Fibroblast of lung (primary cell): ENCODE measurements at regions not wholly inside any gene's neighbourhood (a gene's known extent, or its start where the extent isn't known, plus 50 kb on each side); places are given as distances from the start of the nearest gene placed in this dataset.

Experiments used
- DNase-seq, 2 donors: peaks; one replicate each; pipeline versions ENCODE4 v3.0.0 to v3.0.0-alpha.2; 2010; ENCODE audit warnings: low read depth in 2 of 2
- H2AFZ ChIP-seq: 2 replicates; pipeline ENCODE4 v1.5.1; 2012; ENCODE audit warnings: low read length, control low read depth, inconsistent platforms
- H3K27ac ChIP-seq: 2 replicates; pipeline ENCODE4 v1.5.1; 2011; ENCODE audit warnings: low read length, control low read depth; ENCODE audit not compliant: insufficient read depth
- H3K27me3 ChIP-seq: 2 replicates; pipeline ENCODE4 v1.5.1; 2011; ENCODE audit warnings: mild to moderate bottlenecking, low read length; ENCODE audit not compliant: control insufficient read depth, insufficient read depth
- H3K36me3 ChIP-seq: 2 replicates; pipeline ENCODE4 v1.5.1; 2011; ENCODE audit warnings: low read length; ENCODE audit not compliant: control insufficient read depth, insufficient read depth
- H3K4me1 ChIP-seq: 2 replicates; pipeline ENCODE4 v1.5.1; 2011; ENCODE audit warnings: low read length; ENCODE audit not compliant: control insufficient read depth, insufficient read depth; ENCODE audit errors: extremely low read depth
- H3K4me2 ChIP-seq: 2 replicates; pipeline ENCODE4 v1.5.1; 2011; ENCODE audit warnings: low read length, control low read depth; ENCODE audit not compliant: insufficient read depth; ENCODE audit errors: extremely low read depth
- H3K4me3 ChIP-seq, 4 experiments: fragments of 200-600 bp in 1 of 4; sonication (generic) in 1 of 4; replicated peaks in 1 of 4; 2 replicates each; pipeline ENCODE4 v1.5.1; 2011 to 2016; ENCODE audit warnings: low read length in 4 of 4, low read depth in 3 of 4, mild to moderate bottlenecking in 3 of 4, control low read depth in 2 of 4, inconsistent platforms in 1 of 4, mixed read lengths in 1 of 4; ENCODE audit not compliant: insufficient read depth in 1 of 4; ENCODE audit errors: control extremely low read depth in 1 of 4
- H3K79me2 ChIP-seq: 2 replicates; pipeline ENCODE4 v1.5.1; 2012; ENCODE audit warnings: mild to moderate bottlenecking, low read length, inconsistent platforms; ENCODE audit not compliant: control insufficient read depth, insufficient read depth
- H3K9ac ChIP-seq: 2 replicates; pipeline ENCODE4 v1.5.1; 2011; ENCODE audit warnings: mild to moderate bottlenecking, low read length, control low read depth; ENCODE audit not compliant: insufficient read depth
- H3K9me3 ChIP-seq: 2 replicates; pipeline ENCODE4 v1.5.1; 2012; ENCODE audit warnings: low read depth, low read length; ENCODE audit not compliant: control insufficient read depth, insufficient read depth
- H4K20me1 ChIP-seq: 2 replicates; pipeline ENCODE4 v1.5.1; 2011; ENCODE audit warnings: low read length; ENCODE audit not compliant: control insufficient read depth, insufficient read depth; ENCODE audit errors: extremely low read depth
- CTCF ChIP-seq, 2 donors: IDR thresholded peaks in 1 of 2; conservative IDR thresholded peaks in 1 of 2; 1 replicate in 1 of 2; 2 replicates in 1 of 2; pipeline ENCODE4 v1.5.1; 2011 to 2012; ENCODE audit warnings: low read length in 2 of 2, control low read depth in 1 of 2, inconsistent platforms in 1 of 2, low read depth in 1 of 2, mild to moderate bottlenecking in 1 of 2
- EZH2 ChIP-seq: IDR thresholded peaks from 2 replicates; pipeline ENCODE4 v1.5.1; 2012; ENCODE audit warnings: low read length, control low read depth, mild to moderate bottlenecking; ENCODE audit errors: missing control alignments

- H4K20me1 ChIP-seq: no peaks in the 10 kb centered on the region
- TF ChIP-seq CTCF (conservative IDR thresholded peaks at IDR 0.05 in 1 of 2, IDR thresholded peaks at IDR 0.05 in 1 of 2; ENCODE audit: low read depth in 1 of 2, low read length in 2 of 2) (no peak), EZH2 (no peak)
- H3K4me2 ChIP-seq: no peak overlapping the region
- no peak overlapping the region for H3K9ac ChIP-seq
- H2AFZ ChIP-seq: no peak overlapping the region
- peaks cover 2% of the 10 kb centered on the region for H3K4me1 ChIP-seq
- no peak overlapping the region for H3K4me3 ChIP-seq
- no peaks in the 10 kb centered on the region for H3K79me2 ChIP-seq
- no peaks in the 10 kb centered on the region for H3K9me3 ChIP-seq
- H3K27ac ChIP-seq: no peak overlapping the region
- DNase-seq: peak in 1 of 2 donors; percentile 43
- no peaks in the 10 kb centered on the region for H3K27me3 ChIP-seq
- no peaks in the 10 kb centered on the region for H3K36me3 ChIP-seq
These were observed 535.8 kb downstream of the TBC1D22A start for GRCh38 chr22:47298017-47298785.

- Histone ChIP-seq H2AFZ (no peak overlapping the region), H3K4me1 (peaks cover 2% of the 10 kb centered on the region), H3K9me3 (no peaks in the 10 kb centered on the region), H3K9ac (no peak overlapping the region), H3K36me3 (no peaks in the 10 kb centered on the region), H4K20me1 (no peaks in the 10 kb centered on the region), H3K4me2 (no peak overlapping the region), H3K27ac (no peak overlapping the region), H3K27me3 (no peaks in the 10 kb centered on the region), H3K4me3 (no peak overlapping the region), H3K79me2 (no peaks in the 10 kb centered on the region)
- DNase-seq: no peak
- TF ChIP-seq CTCF (conservative IDR thresholded peaks at IDR 0.05 in 1 of 2, IDR thresholded peaks at IDR 0.05 in 1 of 2; ENCODE audit: low read depth in 1 of 2, low read length in 2 of 2) (no peak), EZH2 (no peak)
These were observed 535.0 kb downstream of the TBC1D22A start for GRCh38 chr22:47297261-47298016.

GRCh38 chr22:47296405-47297260, 534.2 kb downstream of the TBC1D22A start:
- H3K36me3 ChIP-seq: no peaks in the 10 kb centered on the region
- H3K9me3 ChIP-seq: no peaks in the 10 kb centered on the region
- no peak overlapping the region for H2AFZ ChIP-seq
- H3K4me3 ChIP-seq: no peak overlapping the region
- H3K27me3 ChIP-seq: no peaks in the 10 kb centered on the region
- TF ChIP-seq EZH2 (no peak), CTCF (conservative IDR thresholded peaks at IDR 0.05 in 1 of 2, IDR thresholded peaks at IDR 0.05 in 1 of 2; ENCODE audit: low read depth in 1 of 2, low read length in 2 of 2) (no peak)
- peaks cover 2% of the 10 kb centered on the region for H3K4me1 ChIP-seq
- no peak overlapping the region for H3K27ac ChIP-seq
- DNase-seq: no peak
- no peak overlapping the region for H3K4me2 ChIP-seq
- H3K9ac ChIP-seq: no peak overlapping the region
- no peaks in the 10 kb centered on the region for H4K20me1 ChIP-seq
- no peaks in the 10 kb centered on the region for H3K79me2 ChIP-seq
